GM18508 (cell line): ENCODE measurements at regions not wholly inside any gene's neighbourhood (a gene's known extent, or its start where the extent isn't known, plus 50 kb on each side); places are given as distances from the start of the nearest gene placed in this dataset.
A peak's percentile ranks its signal among the peaks of the same experiment; 100 is the strongest.
"Not testable (repeated sequence)": the region's sequence is repeated elsewhere in the genome, so short reads cannot be mapped to it uniquely, and the experiment has no call there.

Source experiments
- ATAC-seq: cut with Tn5 transposase; IDR thresholded peaks from one replicate; pipeline ENCODE4 v1.9.1; 2021; ENCODE audit warnings: moderate number of reproducible peaks; ENCODE audit not compliant: insufficient read depth, unreplicated experiment

DNA sequence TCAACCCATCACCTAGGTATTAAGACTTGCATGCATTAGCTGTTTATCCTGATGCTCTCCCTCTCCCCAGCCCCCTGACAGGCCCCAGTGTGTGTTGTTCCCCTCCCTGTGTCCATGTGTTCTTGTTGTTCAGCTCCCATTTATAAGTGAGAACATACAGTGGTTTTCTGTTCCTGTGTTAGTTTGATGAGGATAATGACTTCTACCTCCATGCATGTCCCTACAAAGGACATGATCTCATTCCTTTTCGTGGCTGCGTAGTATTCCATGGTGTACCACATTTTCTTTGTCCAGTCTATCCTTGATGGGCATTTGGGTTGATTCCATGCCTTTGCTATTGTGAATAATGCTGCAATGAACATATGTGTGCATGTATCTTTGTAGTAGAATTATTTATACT lies 578.3 kb downstream of the ZNF608 start:
- not testable (repeated sequence) for ATAC-seq

DNA sequence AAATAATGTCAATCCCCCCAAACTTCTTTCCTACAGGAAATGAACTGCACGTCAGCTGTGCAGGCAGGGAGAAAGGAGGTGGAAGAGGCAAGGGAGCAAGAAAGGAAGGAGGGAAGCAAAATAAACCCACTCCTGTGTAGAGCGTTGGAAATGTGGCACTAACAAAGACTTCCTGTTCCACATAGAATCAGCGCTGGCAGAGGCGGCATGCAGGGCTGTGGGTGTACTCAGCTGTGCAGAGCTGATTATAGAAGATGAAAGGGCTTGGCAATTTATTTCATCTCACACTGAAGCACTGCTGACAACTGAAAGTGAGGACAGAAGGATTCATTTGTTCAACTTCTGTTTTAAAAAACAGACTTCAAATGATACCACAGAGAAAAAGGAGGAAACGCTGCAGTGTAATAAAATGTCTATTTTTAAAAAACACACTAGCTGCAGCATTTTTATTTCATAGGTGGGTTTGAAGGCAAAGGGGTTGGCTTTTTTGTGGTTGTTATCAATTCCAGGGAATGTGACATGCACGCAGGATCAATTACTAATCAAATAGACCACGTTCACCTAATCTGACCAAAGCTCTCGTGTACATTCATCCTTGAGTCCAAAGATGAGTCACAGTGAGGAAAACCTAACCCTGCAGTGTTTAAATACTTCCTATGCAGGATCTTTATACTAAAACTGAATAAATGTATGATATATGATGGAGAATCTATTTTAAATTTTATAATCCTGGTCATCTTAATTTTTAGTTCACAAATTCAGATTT lies 583.5 kb downstream of the ZNF608 start:
- ATAC-seq = no peak

DNA sequence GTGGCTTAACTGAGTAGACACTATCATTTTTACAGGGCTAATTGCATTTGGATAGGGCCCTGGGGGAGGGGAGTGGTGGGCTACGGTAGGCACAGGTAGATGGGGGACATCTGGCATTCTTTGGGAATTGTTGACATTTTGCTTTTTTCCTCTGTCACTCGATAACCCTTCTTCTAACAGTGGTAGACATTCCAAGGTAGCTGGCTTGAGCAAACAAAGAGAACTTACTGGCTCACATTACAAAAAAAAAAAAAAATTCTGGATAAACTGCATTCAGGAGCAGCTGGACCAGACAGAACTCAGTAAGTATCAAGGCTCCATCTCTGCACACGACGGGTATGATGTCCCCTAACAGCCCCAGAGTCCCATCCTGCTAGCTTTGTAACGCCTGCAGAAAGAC lies 585.2 kb downstream of the ZNF608 start:
- no peak for ATAC-seq

DNA sequence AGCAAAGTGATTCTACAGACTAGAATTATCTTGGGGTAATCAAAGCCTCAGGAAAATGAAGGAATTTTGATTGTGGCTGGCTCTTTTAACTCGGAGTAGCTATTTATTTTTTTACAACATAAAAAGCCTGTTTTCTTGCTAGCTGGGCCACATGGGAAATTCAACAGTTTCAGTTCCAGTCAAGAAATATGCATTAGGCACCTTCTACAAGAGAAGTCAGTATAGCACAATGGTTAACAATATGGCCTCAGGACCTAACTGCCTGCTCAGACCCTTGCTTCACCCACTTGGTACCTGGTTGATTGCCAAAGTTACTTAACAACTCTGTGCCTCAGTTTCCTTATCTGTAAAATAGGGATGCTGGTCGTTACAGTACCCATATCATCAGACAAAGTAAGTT lies 586.2 kb downstream of the ZNF608 start:
- ATAC-seq = no peak

DNA sequence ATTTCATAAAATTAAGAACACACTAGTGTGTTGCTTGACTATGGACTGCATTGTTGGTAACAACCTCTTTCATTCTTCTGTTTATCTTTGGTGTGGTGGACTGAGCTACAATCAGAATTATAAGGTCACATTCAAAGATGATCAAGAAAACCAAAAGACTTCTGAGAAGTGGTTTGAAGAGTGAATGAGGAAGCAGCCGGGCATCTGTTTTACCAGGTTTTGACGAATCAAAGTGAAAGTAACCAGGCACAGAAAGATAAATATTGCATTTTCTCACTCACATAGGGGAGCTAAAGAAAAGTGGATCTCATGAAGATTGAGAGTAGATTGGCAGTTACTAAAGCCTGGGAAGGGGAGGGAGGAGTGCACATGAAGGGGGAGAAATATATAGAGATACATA lies 589.1 kb downstream of the ZNF608 start:
- no peak for ATAC-seq

DNA sequence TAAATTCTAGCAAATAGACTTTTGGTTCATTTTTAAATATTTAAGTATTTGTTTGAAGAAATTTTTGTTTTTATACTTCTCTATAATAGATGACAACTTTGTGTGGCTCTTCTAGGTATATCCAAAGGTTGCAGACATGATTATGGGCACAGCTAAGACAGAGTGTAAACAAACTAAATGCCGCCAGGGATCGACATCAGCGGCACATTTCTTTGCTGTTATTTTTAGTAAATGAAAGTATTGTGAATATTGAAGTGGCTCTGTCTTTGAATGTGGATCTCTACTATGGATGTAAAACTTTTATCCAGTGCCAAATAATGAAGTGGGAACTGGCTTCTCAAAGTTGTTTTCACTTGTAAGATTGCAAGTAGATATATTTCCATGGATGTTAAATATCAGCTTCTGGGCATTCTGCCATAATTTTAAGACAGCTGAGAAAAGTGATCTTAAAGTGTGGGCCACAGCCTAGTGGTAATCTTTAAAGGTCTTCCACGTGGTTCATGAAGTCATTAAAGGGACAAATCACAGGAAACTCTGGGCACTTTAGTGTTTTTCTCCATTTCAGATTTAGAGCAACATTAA lies 589.9 kb downstream of the ZNF608 start:
- no peak for ATAC-seq

DNA sequence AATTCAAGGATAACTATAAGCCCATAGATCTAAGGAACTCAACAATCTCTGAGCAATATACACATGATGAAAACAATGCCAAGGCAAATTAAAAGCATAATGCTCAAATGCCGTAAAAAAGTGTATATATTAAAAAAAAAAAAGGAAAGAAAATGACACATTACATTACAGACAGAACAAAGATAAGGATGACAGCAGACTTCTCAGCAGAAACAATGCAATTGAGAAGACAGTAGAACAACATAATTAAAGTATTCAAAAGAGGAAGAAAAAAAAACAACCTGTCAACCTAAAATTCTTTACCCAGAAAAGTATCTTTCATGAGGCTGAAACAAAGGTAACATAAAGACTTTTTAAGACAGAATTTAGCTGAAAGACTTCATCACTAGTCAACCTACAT lies 591.7 kb downstream of the ZNF608 start:
- ATAC-seq = no peak

DNA sequence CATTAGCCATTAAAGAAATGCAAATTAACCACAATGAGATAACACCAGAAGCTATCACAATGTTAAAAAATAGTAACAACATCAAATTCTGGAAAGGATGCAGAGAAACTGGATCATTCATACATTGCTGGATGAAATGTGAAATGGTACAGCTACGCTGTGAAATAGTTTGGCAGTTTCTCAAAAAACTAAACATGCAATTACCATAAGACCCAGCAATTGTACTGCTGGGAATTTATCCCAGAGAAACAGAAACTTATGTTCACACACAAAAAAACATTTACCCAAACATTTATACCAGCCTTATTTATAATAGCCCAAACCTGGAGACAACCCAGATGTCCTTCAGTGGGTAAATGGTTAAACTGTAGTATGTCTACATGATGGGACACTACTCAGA lies 592.9 kb downstream of the ZNF608 start:
- no peak for ATAC-seq

DNA sequence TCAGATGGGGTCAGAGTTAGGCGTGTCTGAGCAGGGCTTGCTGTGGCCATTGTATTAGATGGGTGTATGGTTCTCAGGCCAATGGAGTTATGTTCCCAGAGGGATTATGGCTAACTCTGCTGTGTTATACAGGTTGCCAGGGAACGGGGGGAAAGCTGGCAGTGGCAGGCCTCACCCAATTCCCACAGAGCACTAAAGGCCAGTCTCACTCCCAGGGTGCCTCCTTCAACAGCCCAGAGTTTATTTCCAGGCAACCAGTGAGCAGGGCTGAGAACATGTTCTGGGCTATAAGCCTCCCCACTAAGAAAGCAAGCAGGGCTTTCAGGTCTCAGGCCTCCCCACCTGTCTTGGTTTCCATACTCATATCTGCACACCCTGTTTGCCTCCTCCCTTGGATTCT lies 597.9 kb downstream of the ZNF608 start:
- ATAC-seq = no peak

DNA sequence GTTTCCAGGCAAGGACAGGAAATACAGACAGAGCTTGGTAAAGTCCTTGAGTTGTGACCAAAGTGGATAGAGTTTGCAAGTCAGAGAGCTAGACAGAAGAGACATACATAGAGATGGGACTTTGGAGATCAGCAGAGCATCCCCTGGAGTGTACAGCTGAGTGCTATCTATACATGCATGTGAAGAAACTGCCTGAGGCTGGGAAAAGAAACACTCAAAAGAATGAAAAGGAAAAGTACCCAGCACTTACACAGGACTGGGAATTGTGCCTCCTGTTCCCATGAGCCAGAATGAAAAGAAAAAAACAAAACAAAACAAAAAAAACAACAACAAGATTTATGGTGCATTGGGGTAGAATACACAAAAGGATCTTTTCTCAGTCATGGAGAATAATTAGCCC lies 606.4 kb downstream of the ZNF608 start:
- ATAC-seq = no peak

DNA sequence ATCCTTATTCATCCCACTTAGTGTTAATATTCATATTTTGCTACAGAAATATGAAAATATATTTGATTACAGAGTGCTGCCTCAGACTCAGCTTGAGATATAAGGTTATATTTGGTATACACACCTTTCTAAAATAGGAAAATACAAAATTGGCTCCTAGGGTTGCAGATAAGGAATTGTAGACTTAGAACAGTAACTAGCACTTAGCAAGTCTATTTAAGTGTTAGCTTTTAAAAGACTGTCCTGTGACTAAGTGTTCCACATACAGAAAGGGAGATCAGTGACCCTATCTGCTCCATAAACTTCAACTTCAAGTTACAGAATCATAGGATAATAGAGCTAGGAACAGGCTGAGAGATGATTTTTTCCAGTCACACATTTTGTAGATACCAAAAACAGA lies 607.0 kb downstream of the ZNF608 start:
- no peak for ATAC-seq

DNA sequence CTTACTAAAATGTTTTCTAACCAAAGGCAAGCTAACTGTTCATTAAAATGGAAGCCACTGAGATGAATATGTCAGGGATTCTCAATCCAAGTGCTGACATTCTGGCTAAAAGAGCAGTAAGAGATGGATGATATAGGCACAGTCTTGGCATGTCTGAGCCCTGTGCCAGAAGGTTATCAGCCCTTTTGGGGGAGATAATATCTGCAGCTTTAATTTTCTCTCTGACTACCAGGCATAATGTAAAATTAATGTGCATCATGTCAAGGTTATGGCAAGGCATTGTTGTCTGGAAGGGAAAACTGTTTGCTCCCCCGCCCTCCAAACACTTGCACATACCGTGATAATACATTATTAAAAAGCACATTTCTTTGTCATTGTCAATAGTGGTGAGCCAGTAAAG lies 609.8 kb downstream of the ZNF608 start:
- ATAC-seq = no peak

DNA sequence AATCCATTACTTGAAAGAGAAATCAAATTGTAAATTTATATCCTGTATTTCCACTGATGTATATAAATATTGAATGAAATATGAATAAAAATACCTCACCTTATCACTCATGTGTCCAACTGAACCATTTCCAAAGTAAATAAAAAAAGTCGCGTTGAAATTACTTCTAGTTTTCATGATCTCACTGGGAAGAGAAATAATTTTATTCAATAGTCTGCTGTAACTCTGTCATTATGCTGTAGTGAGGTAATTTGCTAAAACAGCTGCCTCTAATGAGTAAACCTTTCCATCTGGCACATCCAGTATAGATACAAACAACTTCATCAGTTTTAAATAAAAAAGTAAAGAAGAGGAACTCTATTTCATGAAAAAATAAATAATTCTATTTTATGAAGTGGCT lies 611.5 kb downstream of the ZNF608 start:
- ATAC-seq = no peak

DNA sequence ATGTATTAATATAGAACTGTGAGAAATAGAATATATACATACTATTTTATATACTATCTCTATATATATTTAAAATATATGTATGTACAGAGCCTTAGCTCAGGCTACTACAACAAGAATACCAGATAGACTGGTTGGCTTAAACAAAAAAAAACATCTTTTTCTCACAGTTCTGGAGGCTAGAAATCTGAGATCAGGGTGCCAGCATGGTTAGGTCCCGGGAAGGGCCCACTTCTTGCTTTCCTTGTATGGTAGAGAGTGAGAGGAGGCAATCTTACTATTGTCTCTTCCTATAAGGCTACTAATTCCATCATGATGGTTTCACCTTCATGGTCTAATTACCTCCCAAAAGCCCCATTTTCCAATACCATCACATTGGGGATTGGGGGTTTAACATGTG lies 613.0 kb downstream of the ZNF608 start:
- no peak for ATAC-seq

DNA sequence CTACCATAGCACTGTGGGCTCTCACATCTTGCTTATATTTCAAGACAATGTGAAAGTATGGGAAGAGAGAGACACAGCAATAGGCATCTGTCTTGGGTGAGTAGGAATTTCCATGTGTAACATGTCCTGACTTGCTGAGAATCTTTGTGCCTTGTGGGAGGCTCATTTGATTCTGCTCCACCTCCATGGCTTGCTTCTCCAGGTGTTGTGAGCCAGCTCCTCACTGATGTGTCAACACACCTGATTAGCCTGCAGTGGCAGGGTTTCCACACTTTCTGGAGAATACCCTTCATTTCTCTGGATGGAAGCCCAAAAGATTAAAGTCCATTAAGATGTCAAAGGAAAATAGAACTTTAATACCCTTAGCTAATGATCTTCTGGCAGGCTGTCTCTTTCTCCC lies 613.6 kb downstream of the ZNF608 start:
- no peak for ATAC-seq

DNA sequence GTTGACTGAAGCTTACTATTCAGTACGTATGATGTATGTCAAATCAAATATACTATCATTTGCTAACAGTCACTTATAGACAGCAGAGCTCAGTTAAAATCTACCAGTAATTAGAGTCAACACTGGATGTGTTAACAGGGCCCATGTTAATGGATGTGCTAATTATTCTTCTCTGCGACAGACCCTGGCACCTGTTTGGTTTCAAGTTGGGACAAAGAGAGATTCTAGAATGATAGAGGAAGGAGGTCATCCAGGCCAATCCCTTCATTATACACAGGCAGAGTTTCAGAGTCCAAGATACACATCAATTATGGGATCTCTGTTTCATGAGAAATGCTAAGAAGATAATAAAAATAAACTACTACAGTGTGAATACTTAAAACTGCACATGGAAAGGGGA lies 615.0 kb downstream of the ZNF608 start:
- no peak for ATAC-seq

DNA sequence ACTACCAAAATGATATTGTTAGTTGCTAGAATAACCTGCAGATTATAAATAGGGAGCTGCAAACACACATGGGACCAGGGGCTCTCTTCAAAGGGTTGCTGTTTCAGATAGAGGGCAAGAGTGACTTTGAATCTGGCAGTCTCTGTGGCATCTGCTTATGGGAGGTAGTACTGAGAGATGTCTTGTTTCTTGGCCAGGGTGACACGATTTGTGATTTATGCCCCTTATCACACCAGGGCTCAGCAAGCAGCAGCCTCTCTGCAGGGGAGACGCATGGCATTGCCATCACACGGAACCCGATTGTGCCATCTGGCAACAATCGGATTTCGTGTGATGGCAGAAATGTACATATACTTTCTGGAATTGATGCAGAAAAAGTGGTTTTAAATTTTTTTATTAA lies 615.6 kb downstream of the ZNF608 start:
- no peak for ATAC-seq

DNA sequence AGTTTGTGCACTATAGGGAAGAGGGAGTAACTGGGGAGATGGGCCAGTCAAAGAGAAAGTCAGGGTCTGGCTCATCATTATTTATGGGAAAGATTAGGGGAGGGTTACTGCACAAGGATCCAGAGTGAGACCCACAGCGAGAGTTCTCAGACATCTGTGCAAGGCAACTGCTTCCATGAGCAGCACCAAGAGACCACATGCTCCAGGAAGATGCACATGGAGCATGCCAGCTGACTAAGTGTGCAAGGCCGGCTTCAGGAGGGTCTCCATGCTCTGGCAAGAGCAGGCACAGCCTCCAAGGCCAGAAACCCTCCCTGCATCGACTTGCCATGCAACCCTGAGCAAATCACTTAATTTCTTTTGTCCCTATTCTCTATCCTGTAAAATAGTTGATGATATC lies 616.9 kb downstream of the CSNK1G3 start:
- ATAC-seq = no peak

DNA sequence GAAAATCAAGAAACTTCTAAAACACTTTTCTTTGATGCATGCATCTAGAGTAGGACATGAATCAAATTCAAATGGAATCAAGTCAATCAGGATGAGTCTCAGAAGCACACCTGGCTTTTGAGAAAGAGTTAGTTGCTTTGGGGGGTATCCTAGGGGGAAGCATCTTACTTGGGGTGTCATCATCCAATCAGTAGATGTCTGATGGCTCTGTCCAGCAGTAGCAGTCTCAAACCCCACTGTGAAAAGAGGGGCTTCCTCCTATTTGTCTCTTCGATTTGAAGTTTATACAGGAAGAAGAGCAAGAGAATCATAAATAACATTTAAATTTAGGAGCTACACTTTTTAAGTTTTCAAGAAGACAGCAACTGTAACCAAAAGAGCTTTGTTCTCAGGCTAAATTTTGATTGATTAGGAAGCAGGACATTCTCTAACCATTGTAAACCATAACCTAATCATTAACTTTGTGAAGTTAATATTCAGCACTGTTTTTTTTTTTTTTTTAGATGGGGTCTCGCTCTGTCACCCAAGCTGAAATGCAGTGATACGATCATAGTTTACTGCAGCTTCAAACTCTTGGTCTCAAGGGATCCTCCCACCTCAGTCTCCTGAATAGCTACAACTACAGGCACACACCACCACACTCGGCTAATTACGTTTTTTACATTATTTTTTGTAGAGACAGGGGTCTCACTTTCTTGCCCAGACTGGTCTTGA lies 614.7 kb downstream of the CSNK1G3 start:
- peak; percentile 73 for ATAC-seq

DNA sequence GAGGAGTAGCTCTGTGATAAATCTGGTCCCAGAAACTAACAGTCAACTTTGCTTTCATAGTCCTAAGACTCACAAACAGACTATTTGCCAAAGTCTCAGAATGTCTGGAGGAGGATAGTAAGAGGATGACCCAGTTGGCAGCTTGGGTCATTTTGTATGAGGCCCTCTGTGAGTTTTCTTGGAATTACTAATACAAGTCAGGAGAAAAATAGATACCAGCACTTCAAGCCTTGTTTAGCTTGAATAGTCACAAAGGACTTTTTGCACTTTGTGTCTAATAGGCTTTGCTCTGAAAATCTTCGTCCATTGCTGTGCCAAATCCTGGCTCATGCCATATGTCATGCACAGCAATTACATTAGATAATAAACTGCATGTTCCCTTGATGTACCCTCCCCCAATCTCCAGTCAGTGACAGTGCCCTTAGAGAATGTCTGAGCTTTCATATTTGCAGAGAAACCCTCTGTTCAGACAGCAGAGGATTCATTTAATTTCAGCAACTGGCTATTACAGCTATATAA lies 612.8 kb downstream of the CSNK1G3 start:
- no peak for ATAC-seq

DNA sequence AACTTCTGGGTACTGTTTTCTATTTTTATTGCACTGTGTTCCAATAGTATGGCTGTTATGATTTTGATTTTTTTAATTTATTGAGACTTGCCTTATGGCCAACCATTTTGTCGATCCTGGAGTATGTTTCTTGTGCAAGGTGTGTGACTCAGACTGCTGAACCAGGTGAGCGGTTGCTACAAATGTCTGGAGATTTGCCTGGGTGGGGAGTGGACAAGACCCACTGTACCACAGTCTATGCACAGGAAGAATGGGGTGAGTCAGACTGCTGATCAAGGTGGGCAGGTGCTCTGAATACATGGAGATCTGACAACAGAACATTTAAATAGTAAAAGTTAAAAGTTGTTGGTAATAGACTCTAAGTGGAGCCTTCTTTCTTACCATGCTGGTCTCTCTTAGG lies 609.2 kb downstream of the CSNK1G3 start:
- ATAC-seq = no peak

DNA sequence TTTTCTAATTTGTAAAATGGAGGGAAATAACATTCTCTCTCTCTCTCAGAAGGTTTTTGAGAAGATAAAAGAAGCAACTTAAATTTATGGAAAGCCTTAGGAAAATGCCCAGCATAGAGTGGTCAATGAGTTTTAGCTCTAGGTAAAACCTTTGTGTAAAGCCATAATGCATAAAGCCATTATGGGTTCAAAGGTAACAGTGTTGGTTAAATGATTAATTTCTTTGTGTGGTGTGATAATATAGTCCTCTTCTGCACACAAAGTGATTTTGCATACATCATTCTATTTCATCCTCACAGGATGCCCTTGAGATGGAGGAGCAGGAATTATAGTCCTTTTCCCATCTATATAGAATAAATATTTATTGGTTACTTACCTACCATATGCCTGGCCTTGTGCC lies 602.9 kb downstream of the CSNK1G3 start:
- ATAC-seq = no peak
